ENCODE measurements at regions not wholly inside any gene's neighbourhood (a gene's known extent, or its start where the extent isn't known, plus 50 kb on each side); places are given as distances from the start of the nearest gene placed in this dataset.

DNA sequence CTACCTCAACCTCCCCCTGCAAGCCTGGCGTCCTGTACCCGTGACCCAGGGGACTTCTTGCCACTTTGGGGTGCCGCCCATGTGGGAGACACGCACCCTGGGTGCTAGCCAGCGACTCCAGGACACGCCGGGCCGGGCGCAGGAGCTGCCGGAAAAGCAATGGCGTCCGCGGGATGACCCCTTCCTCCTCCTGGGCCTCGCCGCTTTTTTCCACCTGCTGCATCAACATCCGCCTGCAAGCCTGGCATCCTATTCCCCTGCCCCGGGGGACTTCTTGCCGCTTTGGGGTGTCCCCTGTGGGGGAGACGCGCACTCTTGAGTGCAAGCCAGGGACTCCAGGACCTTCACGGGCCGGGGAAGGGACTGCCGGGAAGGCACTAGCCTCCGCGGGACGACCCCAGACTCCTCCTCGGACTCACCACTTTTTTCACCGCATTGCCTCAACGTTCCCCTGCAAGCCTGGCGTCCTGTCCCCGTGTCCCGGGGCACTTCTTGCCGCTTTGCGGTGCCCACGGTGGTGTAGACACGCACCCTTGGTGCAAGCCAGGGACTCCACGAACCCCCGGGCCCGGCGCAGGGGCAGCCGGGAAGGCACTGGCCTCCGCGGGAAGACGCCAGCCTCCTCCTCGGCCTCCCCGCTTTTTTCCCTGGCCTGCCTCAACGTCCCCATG, 237.8 kb downstream of the TUBA3C start:
- Histone ChIP-seq H3K9me3 (ENCODE audit: low read length) (no peaks in the 10 kb centered on the region), H3K4me3 (ENCODE audit: low read depth, low read length, poor library complexity, severe bottlenecking) (no peak overlapping the region), H3K27ac (ENCODE audit: low read depth, low read length, poor library complexity, severe bottlenecking) (no peak overlapping the region), H3K4me1 (ENCODE audit: insufficient read depth, low read length, poor library complexity, severe bottlenecking) (no peaks in the 10 kb centered on the region), H3K79me2 (ENCODE audit: insufficient read depth, low read depth, low read length) (no peaks in the 10 kb centered on the region), H3K36me3 (ENCODE audit: insufficient read depth, low read length) (no peaks in the 10 kb centered on the region), H4K20me1 (ENCODE audit: insufficient read depth, low read length) (no peaks in the 10 kb centered on the region), H2AFZ (ENCODE audit: low read length) (no peak overlapping the region), H3K4me2 (ENCODE audit: low read length) (no peak overlapping the region), H3K9me2 (ENCODE audit: insufficient read depth, low read length) (no peaks in the 10 kb centered on the region)
- ChIA-PET POLR2A (no interaction called here), CTCF (ENCODE audit: unreplicated experiment) (no interaction called here)
- no TSS peak for BruUV-seq (replicated peaks)
- no peak for DNase-seq (ENCODE audit: low spot score)
- TF ChIP-seq, protein P1, sequence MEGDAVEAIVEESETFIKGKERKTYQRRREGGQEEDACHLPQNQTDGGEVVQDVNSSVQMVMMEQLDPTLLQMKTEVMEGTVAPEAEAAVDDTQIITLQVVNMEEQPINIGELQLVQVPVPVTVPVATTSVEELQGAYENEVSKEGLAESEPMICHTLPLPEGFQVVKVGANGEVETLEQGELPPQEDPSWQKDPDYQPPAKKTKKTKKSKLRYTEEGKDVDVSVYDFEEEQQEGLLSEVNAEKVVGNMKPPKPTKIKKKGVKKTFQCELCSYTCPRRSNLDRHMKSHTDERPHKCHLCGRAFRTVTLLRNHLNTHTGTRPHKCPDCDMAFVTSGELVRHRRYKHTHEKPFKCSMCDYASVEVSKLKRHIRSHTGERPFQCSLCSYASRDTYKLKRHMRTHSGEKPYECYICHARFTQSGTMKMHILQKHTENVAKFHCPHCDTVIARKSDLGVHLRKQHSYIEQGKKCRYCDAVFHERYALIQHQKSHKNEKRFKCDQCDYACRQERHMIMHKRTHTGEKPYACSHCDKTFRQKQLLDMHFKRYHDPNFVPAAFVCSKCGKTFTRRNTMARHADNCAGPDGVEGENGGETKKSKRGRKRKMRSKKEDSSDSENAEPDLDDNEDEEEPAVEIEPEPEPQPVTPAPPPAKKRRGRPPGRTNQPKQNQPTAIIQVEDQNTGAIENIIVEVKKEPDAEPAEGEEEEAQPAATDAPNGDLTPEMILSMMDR (conservative IDR thresholded peaks at IDR 0.05; ENCODE audit: low read length) = no peak
- no peak for TF ChIP-seq EZH2phosphoT487 (IDR thresholded peaks at IDR 0.05; ENCODE audit: borderline replicate concordance, low read depth, low read length)
- intact Hi-C loops (cut with micrococcal nuclease; ENCODE audit: unreplicated experiment) = no loop called here

DNA sequence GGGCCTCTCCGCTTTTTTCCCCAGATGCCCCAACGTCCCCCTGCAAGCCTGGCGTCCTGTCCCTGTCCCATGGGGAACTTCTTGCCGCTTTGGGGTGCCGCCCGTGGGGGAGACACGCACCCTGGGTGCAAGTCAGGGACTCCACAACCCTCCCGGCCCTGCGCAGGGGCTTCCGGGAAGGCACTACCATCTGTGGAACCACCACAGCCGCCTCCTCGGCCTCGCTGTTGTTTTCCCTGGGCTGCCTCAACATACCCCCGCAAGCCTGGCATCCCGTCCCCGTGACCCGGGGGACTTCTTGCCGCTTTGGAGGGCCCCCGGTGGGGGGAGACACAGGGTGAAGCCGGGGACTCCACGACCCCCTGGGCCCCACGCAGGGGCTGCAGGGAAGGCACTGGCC, 238.4 kb downstream of the TUBA3C start:
- POLR2A ChIA-PET = no interaction called here
- Histone ChIP-seq H3K27ac (ENCODE audit: low read depth, low read length, poor library complexity, severe bottlenecking) (no peak overlapping the region), H2AFZ (ENCODE audit: low read length) (no peak overlapping the region), H4K20me1 (ENCODE audit: insufficient read depth, low read length) (no peaks in the 10 kb centered on the region), H3K9me2 (ENCODE audit: insufficient read depth, low read length) (no peaks in the 10 kb centered on the region), H3K4me1 (ENCODE audit: insufficient read depth, low read length, poor library complexity, severe bottlenecking) (no peaks in the 10 kb centered on the region), H3K79me2 (ENCODE audit: insufficient read depth, low read depth, low read length) (no peaks in the 10 kb centered on the region), H3K4me2 (ENCODE audit: low read length) (no peak overlapping the region), H3K36me3 (ENCODE audit: insufficient read depth, low read length) (no peaks in the 10 kb centered on the region), H3K9me3 (ENCODE audit: low read length) (no peaks in the 10 kb centered on the region), H3K4me3 (ENCODE audit: low read depth, low read length, poor library complexity, severe bottlenecking) (no peak overlapping the region)
- intact Hi-C loops (cut with micrococcal nuclease; ENCODE audit: unreplicated experiment) = no loop called here
- CTCF ChIA-PET (ENCODE audit: unreplicated experiment) = no interaction called here
- BruUV-seq (replicated peaks) = no TSS peak
- DNase-seq (ENCODE audit: low spot score) = no peak
- TF ChIP-seq EZH2phosphoT487 (IDR thresholded peaks at IDR 0.05; ENCODE audit: borderline replicate concordance, low read depth, low read length) = no peak
- TF ChIP-seq, protein P1 (conservative IDR thresholded peaks at IDR 0.05; ENCODE audit: low read length) = no peak

DNA sequence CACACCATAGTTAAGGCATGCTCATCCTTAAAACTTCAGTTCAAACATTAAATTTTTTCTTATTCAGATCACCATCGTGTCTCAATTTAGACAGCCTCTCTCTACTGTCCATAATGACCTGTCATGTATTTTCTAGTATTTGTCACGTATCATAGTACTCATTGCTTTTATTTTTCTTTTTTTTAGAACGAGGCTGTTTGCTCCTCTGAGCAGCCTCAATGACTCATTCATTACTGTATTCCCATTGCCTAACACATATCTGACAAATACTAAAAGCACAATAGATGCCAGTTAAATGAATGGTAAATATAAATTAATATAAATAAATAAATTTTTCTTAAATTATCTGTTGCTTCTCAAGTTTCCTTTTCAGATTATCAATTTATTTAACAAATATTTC, 245.5 kb downstream of the TUBA3C start:
- no TSS peak for BruUV-seq (replicated peaks)
- DNase-seq (ENCODE audit: low spot score) = no peak
- no peaks in the 10 kb centered on the region for H3K4me1 ChIP-seq (ENCODE audit: insufficient read depth, low read length, poor library complexity, severe bottlenecking)
- no peaks in the 10 kb centered on the region for H3K9me2 ChIP-seq (ENCODE audit: insufficient read depth, low read length)
- no peak overlapping the region for H3K4me3 ChIP-seq (ENCODE audit: low read depth, low read length, poor library complexity, severe bottlenecking)
- H3K27ac ChIP-seq (ENCODE audit: low read depth, low read length, poor library complexity, severe bottlenecking) = no peak overlapping the region
- intact Hi-C loops (cut with micrococcal nuclease; ENCODE audit: unreplicated experiment) = no loop called here
- no peak overlapping the region for H3K4me2 ChIP-seq (ENCODE audit: low read length)
- TF ChIP-seq EZH2phosphoT487 (IDR thresholded peaks at IDR 0.05; ENCODE audit: borderline replicate concordance, low read depth, low read length) = no peak
- TF ChIP-seq, protein P1 (conservative IDR thresholded peaks at IDR 0.05; ENCODE audit: low read length) = no peak
- H4K20me1 ChIP-seq (ENCODE audit: insufficient read depth, low read length) = no peaks in the 10 kb centered on the region
- CTCF ChIA-PET (ENCODE audit: unreplicated experiment) = no interaction called here
- POLR2A ChIA-PET = no interaction called here
- no peak overlapping the region for H2AFZ ChIP-seq (ENCODE audit: low read length)
- H3K9me3 ChIP-seq (ENCODE audit: low read length) = no peaks in the 10 kb centered on the region
- no peaks in the 10 kb centered on the region for H3K36me3 ChIP-seq (ENCODE audit: insufficient read depth, low read length)
- no peaks in the 10 kb centered on the region for H3K79me2 ChIP-seq (ENCODE audit: insufficient read depth, low read depth, low read length)

All from OCI-LY7 (cell line).